OCI-LY3 (cell line): ENCODE measurements at regions not wholly inside any gene's neighbourhood (a gene's known extent, or its start where the extent isn't known, plus 50 kb on each side); places are given as distances from the start of the nearest gene placed in this dataset.

Experiments
- H2AFZ ChIP-seq: fragments of 200-600, 300-600 bp; shearing (Covaris generic); 2 replicates; pipeline ENCODE4 v1.6.0; 2014; ENCODE audit warnings: antibody characterized with exemption, low read depth, low read length
- H3K27ac ChIP-seq: fragments of 200-600, 300-600 bp; sonication (generic); 2 replicates; pipeline ENCODE4 v1.5.1; 2014; ENCODE audit warnings: mild to moderate bottlenecking, low read length, moderate library complexity, mixed read lengths
- H3K27me3 ChIP-seq: fragments of 200-600, 300-600 bp; sonication (generic); 2 replicates; pipeline ENCODE4 v1.6.1; 2014; ENCODE audit warnings: low read depth, low read length, mixed read lengths
- H3K36me3 ChIP-seq: fragments of 200-600, 300-600 bp; sonication (generic); replicated peaks from 2 replicates; pipeline ENCODE3; 2014; ENCODE audit warnings: low read depth, low read length, mixed read lengths
- H3K4me1 ChIP-seq: fragments of 300-600, 200-600 bp; sonication (generic); 2 replicates; pipeline ENCODE4 v1.6.1; 2014; ENCODE audit warnings: low read length, mixed read lengths
- H3K4me2 ChIP-seq: fragments of 200-600, 300-600 bp; sonication (generic); 2 replicates; pipeline ENCODE4 v1.6.1; 2014; ENCODE audit warnings: low read length, mixed read lengths
- H3K4me3 ChIP-seq: fragments of 300-600, 200-600 bp; sonication (generic); 2 replicates; pipeline ENCODE4 v1.5.1; 2014; ENCODE audit warnings: antibody characterized with exemption, mild to moderate bottlenecking, low read length, moderate library complexity
- H3K79me2 ChIP-seq: fragments of 300-600, 200-600 bp; shearing (Covaris generic); 2 replicates; pipeline ENCODE4 v1.6.1; 2014; ENCODE audit warnings: mild to moderate bottlenecking, low read length, mixed read lengths
- H3K9ac ChIP-seq: fragments of 300-600, 200-600 bp; shearing (Covaris generic); 2 replicates; pipeline ENCODE4 v1.6.0; 2014; ENCODE audit warnings: mild to moderate bottlenecking, low read length, moderate library complexity
- H3K9me3 ChIP-seq: fragments of 200-600, 300-600 bp; shearing (Covaris generic); 2 replicates; pipeline ENCODE4 v1.6.1; 2014; ENCODE audit warnings: low read length, mixed read lengths; ENCODE audit not compliant: insufficient read depth
- H4K20me1 ChIP-seq: fragments of 200-600, 300-600 bp; sonication (generic); 2 replicates; pipeline ENCODE4 v1.6.1; 2016; ENCODE audit warnings: low read length, mixed read lengths; ENCODE audit not compliant: insufficient read depth
- EZH2phosphoT487 ChIP-seq: fragments of 200-600 bp; shearing (Covaris generic); IDR thresholded peaks from 2 replicates; pipeline ENCODE4 v1.6.1; 2018; ENCODE audit warnings: antibody characterized with exemption, mixed run types, low read depth
- TF ChIP-seq, protein P1 (sequence below): fragments of 200-600, 300-600 bp; sonication (generic); IDR thresholded peaks from 2 replicates; pipeline ENCODE4 v1.5.1; 2014; ENCODE audit warnings: antibody characterized with exemption, low read length, low read depth

DNA sequence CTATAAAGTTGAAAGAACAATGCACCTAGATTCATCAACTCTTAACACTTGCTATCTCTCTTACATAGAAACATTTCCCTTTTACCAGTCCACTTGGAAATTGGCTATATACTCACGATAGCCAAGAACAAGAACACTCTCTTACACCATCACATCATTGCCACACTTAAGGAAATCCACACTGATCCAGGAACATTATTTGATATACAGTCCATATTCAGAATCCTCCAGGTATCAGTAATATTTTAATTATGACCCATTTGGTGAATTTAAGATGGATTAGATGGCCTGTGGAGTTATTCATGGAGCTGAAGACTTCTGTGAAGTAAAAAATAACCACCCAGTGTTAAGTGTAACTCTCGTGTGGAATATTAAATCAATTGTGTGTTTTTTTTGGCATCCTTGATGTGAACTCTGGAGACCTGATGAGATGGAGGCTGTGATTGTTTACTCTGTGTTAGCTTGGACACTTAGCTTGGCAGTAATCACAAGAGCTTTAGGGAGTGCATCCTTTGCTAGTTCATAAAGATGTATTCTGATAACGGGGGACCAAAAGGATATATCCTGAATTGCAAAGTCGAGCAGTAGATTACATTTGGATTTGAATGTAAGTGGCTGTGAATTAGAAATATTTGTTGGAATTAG, 52.0 kb upstream of the ABL1 start:
- Histone ChIP-seq H3K9me3 (no peaks in the 10 kb centered on the region), H4K20me1 (no peaks in the 10 kb centered on the region), H3K27me3 (no peaks in the 10 kb centered on the region), H2AFZ (no peak overlapping the region), H3K4me2 (no peak overlapping the region), H3K36me3 (no peaks in the 10 kb centered on the region), H3K4me1 (no peaks in the 10 kb centered on the region), H3K79me2 (no peaks in the 10 kb centered on the region), H3K9ac (no peak overlapping the region), H3K4me3 (no peak overlapping the region), H3K27ac (no peak overlapping the region)
- TF ChIP-seq, protein P1, sequence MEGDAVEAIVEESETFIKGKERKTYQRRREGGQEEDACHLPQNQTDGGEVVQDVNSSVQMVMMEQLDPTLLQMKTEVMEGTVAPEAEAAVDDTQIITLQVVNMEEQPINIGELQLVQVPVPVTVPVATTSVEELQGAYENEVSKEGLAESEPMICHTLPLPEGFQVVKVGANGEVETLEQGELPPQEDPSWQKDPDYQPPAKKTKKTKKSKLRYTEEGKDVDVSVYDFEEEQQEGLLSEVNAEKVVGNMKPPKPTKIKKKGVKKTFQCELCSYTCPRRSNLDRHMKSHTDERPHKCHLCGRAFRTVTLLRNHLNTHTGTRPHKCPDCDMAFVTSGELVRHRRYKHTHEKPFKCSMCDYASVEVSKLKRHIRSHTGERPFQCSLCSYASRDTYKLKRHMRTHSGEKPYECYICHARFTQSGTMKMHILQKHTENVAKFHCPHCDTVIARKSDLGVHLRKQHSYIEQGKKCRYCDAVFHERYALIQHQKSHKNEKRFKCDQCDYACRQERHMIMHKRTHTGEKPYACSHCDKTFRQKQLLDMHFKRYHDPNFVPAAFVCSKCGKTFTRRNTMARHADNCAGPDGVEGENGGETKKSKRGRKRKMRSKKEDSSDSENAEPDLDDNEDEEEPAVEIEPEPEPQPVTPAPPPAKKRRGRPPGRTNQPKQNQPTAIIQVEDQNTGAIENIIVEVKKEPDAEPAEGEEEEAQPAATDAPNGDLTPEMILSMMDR = no peak
- no peak for TF ChIP-seq EZH2phosphoT487

- peaks cover 8% of the 10 kb centered on the region for H3K4me1 ChIP-seq
- no peaks in the 10 kb centered on the region for H3K27me3 ChIP-seq
- no peak overlapping the region for H3K9ac ChIP-seq
- H3K79me2 ChIP-seq = peaks cover 3% of the 10 kb centered on the region; the same call in 1 of the 2 replicates
- H2AFZ ChIP-seq = no peak overlapping the region
- H3K4me2 ChIP-seq = no peak overlapping the region
- H3K4me3 ChIP-seq = no peak overlapping the region
- no peaks in the 10 kb centered on the region for H4K20me1 ChIP-seq
- TF ChIP-seq EZH2phosphoT487 = no peak
- TF ChIP-seq, protein P1 = no peak
- H3K27ac ChIP-seq = no peak overlapping the region
- H3K9me3 ChIP-seq = peaks cover 12% of the 10 kb centered on the region
- H3K36me3 ChIP-seq = peaks cover 13% of the 10 kb centered on the region
Measured at GRCh38 chr9:130785053-130785452, 50.0 kb upstream of the ABL1 start.
